K562 (cell line): ENCODE measurements at regions not wholly inside any gene's neighbourhood (a gene's known extent, or its start where the extent isn't known, plus 50 kb on each side); places are given as distances from the start of the nearest gene placed in this dataset.

ENCODE experiments used
- AFF4 ChIP-seq: sonication (generic); formaldehyde crosslinking; IDR thresholded peaks from 2 replicates; pipeline ENCODE4 v1.8.0; 2023; ENCODE audit warnings: mild to moderate bottlenecking, missing genetic modification reagents
- ATF3 ChIP-seq, 2 experiments: fragments of 450-650 bp in 1 of 2; sonication (generic) in 1 of 2; formaldehyde crosslinking in 1 of 2; IDR thresholded peaks in 1 of 2; conservative IDR thresholded peaks in 1 of 2; 2 replicates each; pipeline versions ENCODE4 v1.6.1 to v1.8.1; 2016 to 2023; ENCODE audit warnings: mild to moderate bottlenecking in 2 of 2, moderate library complexity in 2 of 2, inconsistent platforms in 1 of 2, missing genetic modification reagents in 1 of 2
- C11orf30 ChIP-seq: fragments of 450-650 bp; IDR thresholded peaks from 2 replicates; pipeline ENCODE4 v1.6.1; 2016; ENCODE audit warnings: low read depth, mild to moderate bottlenecking
- CBX2 ChIP-seq: fragments of 200-600 bp; sonication (generic); IDR thresholded peaks from one replicate; pipeline ENCODE4 v1.6.1; 2012; ENCODE audit warnings: mild to moderate bottlenecking, low read length, inconsistent platforms; ENCODE audit not compliant: insufficient read depth, poor library complexity, severe bottlenecking
- EHMT2 ChIP-seq: fragments of 450-650 bp; IDR thresholded peaks from 2 replicates; pipeline ENCODE4 v1.6.1; 2018; ENCODE audit warnings: antibody characterized with exemption
- GABPA ChIP-seq: fragments of 200-800 bp; sonication (Bioruptor generic); conservative IDR thresholded peaks from 2 replicates; pipeline ENCODE4 v1.6.1; 2016; ENCODE audit warnings: low read depth, missing genetic modification characterization, missing compliant biosample characterization
- HOMEZ ChIP-seq: fragments of 250-450 bp; sonication (Bioruptor Pico); IDR thresholded peaks from 2 replicates; pipeline ENCODE4 v1.4.0; 2020; ENCODE audit warnings: mild to moderate bottlenecking, moderate library complexity
- MAFG ChIP-seq: fragments of 450-650 bp; conservative IDR thresholded peaks from 2 replicates; pipeline ENCODE4 v1.6.1; 2016; ENCODE audit warnings: missing genetic modification characterization, missing compliant biosample characterization
- NFYB ChIP-seq: IDR thresholded peaks from 2 replicates; pipeline ENCODE4 v1.6.1; 2011; ENCODE audit warnings: mild to moderate bottlenecking, moderate library complexity; ENCODE audit not compliant: insufficient read length; ENCODE audit errors: extremely low read depth
- SLC30A9 ChIP-seq: fragments of 250-450 bp; sonication (Bioruptor Pico); IDR thresholded peaks from 2 replicates; pipeline ENCODE4 v1.8.0; 2022; ENCODE audit warnings: mild to moderate bottlenecking, moderate library complexity
- SNIP1 ChIP-seq: fragments of 450-650 bp; IDR thresholded peaks from 2 replicates; pipeline ENCODE4 v1.7.1; 2017; ENCODE audit warnings: low read depth, mild to moderate bottlenecking
- U2AF2 ChIP-seq: fragments of 200-400 bp; formaldehyde crosslinking; optimal IDR thresholded peaks from 2 replicates; pipeline ENCODE3; 2017; ENCODE audit warnings: low read depth, mild to moderate bottlenecking, low read length
- ZBED1 ChIP-seq: IDR thresholded peaks from 2 replicates; pipeline ENCODE4 v1.6.1; 2014
- ZFP91 ChIP-seq: sonication (generic); formaldehyde crosslinking; IDR thresholded peaks from 2 replicates; pipeline ENCODE4 v1.8.0; 2022; ENCODE audit warnings: mild to moderate bottlenecking, missing genetic modification reagents
- ZNF274 ChIP-seq: IDR thresholded peaks from 2 replicates; pipeline ENCODE4 v1.6.1; 2011; ENCODE audit warnings: low read depth, mild to moderate bottlenecking, low read length, moderate library complexity, borderline replicate concordance
- ZNF316 ChIP-seq: fragments of 450-650 bp; IDR thresholded peaks from 2 replicates; pipeline ENCODE4 v1.6.1; 2016
- TF ChIP-seq, protein P1 (sequence below), 2 experiments: fragments of 450-650 bp; IDR thresholded peaks; 2 replicates each; pipeline ENCODE4 v1.6.1; 2018; ENCODE audit warnings: mild to moderate bottlenecking in 2 of 2, low read depth in 1 of 2; ENCODE audit not compliant: partially characterized antibody in 2 of 2

- TF ChIP-seq CBX2 (no peak), SNIP1 (no peak), U2AF2 (no peak), ATF3 (IDR thresholded peaks at IDR 0.05) (peak; percentile 58), ATF3 (CRISPR knock-in tag; conservative IDR thresholded peaks at IDR 0.05) (no peak), ZNF274 (no peak), ZNF316 (peak; percentile 74), C11orf30 (peak; percentile 70), SLC30A9 (no peak), GABPA (tag) (no peak), NFYB (no peak), EHMT2 (0 out of 2 replicates have a peak, but pooled peaks have one; percentile 50), AFF4 (CRISPR knock-in tag) (no peak), MAFG (tag) (peak; percentile 83), ZFP91 (CRISPR knock-in tag) (no peak), ZBED1 (no peak), HOMEZ (CRISPR knock-in tag) (no peak)
- TF ChIP-seq, protein P1, sequence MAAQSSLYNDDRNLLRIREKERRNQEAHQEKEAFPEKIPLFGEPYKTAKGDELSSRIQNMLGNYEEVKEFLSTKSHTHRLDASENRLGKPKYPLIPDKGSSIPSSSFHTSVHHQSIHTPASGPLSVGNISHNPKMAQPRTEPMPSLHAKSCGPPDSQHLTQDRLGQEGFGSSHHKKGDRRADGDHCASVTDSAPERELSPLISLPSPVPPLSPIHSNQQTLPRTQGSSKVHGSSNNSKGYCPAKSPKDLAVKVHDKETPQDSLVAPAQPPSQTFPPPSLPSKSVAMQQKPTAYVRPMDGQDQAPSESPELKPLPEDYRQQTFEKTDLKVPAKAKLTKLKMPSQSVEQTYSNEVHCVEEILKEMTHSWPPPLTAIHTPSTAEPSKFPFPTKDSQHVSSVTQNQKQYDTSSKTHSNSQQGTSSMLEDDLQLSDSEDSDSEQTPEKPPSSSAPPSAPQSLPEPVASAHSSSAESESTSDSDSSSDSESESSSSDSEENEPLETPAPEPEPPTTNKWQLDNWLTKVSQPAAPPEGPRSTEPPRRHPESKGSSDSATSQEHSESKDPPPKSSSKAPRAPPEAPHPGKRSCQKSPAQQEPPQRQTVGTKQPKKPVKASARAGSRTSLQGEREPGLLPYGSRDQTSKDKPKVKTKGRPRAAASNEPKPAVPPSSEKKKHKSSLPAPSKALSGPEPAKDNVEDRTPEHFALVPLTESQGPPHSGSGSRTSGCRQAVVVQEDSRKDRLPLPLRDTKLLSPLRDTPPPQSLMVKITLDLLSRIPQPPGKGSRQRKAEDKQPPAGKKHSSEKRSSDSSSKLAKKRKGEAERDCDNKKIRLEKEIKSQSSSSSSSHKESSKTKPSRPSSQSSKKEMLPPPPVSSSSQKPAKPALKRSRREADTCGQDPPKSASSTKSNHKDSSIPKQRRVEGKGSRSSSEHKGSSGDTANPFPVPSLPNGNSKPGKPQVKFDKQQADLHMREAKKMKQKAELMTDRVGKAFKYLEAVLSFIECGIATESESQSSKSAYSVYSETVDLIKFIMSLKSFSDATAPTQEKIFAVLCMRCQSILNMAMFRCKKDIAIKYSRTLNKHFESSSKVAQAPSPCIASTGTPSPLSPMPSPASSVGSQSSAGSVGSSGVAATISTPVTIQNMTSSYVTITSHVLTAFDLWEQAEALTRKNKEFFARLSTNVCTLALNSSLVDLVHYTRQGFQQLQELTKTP (IDR thresholded peaks at IDR 0.05; ENCODE audit: low read depth in 1 of 2, partially characterized antibody in 2 of 2): no peak
Observed at GRCh38 chr1:220957233-220957605, 78.0 kb downstream of the HLX start (continued).
